VCaP (cell line): ENCODE measurements at regions not wholly inside any gene's neighbourhood (a gene's known extent, or its start where the extent isn't known, plus 50 kb on each side); places are given as distances from the start of the nearest gene placed in this dataset.

ENCODE experiments used
- H3K27ac ChIP-seq: fragments of 450-650 bp; 2 replicates; pipeline ENCODE4 v1.5.1; 2017
- TF ChIP-seq, protein P1 (sequence below): fragments of 450-650 bp; conservative IDR thresholded peaks from 2 replicates; pipeline ENCODE4 v1.5.1; 2017; ENCODE audit warnings: mild to moderate bottlenecking, moderate library complexity

- TF ChIP-seq, protein P1, sequence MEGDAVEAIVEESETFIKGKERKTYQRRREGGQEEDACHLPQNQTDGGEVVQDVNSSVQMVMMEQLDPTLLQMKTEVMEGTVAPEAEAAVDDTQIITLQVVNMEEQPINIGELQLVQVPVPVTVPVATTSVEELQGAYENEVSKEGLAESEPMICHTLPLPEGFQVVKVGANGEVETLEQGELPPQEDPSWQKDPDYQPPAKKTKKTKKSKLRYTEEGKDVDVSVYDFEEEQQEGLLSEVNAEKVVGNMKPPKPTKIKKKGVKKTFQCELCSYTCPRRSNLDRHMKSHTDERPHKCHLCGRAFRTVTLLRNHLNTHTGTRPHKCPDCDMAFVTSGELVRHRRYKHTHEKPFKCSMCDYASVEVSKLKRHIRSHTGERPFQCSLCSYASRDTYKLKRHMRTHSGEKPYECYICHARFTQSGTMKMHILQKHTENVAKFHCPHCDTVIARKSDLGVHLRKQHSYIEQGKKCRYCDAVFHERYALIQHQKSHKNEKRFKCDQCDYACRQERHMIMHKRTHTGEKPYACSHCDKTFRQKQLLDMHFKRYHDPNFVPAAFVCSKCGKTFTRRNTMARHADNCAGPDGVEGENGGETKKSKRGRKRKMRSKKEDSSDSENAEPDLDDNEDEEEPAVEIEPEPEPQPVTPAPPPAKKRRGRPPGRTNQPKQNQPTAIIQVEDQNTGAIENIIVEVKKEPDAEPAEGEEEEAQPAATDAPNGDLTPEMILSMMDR, result no peak
Measured at GRCh38 chr11:122204206-122204605, 88.2 kb upstream of the BLID start.

DNA sequence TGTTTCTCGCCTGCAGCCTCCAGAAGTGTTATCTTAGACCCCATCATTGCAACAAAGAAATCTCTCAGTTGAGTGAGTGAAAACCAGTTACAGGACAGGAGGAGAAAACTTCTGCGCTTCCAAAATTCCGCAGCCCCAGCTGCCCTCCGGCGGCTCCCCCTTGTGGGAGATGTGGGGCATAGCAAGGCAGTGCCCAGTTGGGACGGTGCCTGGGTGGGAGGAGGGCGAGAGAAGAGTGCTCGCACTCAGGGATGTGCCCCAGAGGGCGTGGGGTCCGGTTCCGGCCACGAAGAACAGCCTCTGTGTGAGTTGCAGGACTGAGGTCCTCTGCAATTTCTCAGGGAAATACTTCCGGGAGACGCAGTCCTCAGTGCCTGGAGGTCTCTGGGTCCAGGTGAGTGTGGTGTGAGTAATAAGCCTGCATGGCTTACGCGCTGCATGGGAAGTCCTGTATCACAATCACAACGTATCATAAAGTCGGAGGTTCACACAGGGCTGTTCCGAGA lies 87.0 kb upstream of the BLID start:
- TF ChIP-seq, protein P1, result peak; percentile 99
- no peak overlapping the region for H3K27ac ChIP-seq

More at GRCh38 chr11:122204206-122204605, 88.2 kb upstream of the BLID start:
- no peak overlapping the region for H3K27ac ChIP-seq

DNA sequence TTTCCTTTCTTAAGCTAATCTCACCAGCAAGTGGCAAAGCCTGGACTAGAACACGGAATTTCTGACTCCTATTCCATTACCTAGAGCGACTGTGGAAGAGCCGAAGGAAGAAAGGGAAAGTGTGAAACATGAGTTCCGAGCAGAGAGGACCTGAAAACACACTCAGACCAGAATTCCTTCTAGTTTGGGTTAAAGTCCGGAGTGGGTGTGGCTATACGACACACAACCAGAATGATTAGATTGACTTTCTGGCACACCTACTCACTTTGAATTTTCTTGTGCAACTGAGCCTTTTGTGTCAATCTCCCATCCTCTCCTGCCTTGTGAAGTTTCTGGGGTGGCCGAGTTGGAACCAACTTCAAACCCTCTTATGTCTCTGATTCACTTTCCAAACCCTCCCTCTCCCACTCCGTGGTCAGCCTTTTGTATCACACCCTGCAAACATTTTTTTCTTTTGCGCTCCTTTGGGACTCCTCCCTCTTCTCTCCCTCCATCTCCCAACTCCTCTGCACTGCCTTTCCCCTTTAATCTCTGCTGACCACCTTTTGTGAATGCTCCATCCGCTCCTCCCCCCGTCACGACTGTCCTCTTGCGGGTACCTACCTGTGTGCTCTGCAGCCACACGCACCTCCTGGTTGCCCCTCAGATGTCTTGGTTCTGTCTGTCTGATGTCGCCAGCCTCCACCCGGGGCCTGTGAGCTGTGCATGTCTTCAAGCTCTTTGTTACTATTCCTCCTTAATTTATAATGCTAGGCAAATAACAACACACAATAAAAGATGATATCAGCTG lies 86.3 kb upstream of the BLID start:
- H3K27ac ChIP-seq, result no peak overlapping the region
- TF ChIP-seq, protein P1, result 0 out of 2 replicates have a peak, but pooled peaks have one; percentile 8

GRCh38 chr11:122201106-122201505 lies 85.1 kb upstream of the BLID start:
- no peak overlapping the region for H3K27ac ChIP-seq
- TF ChIP-seq, protein P1, result no peak

GRCh38 chr11:122199661-122200060 lies 83.6 kb upstream of the BLID start:
- TF ChIP-seq, protein P1, result no peak

DNA sequence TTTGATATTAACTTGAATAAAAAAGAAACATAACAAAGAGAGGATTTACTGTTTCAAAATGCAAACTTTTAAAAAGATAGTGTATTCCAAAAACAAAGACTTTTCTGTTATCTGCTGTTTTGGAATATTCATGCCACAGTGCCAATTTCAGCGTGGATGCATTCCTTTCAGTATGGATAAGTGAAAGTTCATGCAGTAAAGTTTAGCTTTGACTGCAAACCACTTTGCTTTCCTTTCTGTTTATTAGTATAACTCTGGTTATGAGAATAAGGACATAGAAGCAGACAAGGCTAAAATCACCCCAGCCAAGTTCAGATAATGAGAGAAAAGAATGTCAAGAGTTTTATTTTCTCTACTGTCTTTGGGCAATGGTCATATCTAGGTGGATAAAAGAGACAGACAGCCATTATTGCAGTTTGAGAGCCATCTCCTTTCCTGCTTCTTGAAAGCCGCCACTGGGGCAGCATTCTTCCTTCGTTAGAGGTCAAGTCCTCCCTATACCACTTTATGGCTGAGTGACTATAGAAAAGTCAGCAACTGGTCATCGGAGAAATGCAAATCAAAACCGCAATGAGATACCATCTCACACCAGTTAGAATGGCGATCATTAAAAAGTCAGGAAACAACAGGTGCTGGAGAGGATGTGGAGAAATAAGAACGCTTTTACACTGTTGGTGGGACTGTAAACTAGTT lies 82.4 kb upstream of the BLID start:
- no peak overlapping the region for H3K27ac ChIP-seq
- TF ChIP-seq, protein P1, result no peak

More at GRCh38 chr11:122199661-122200060, 83.6 kb upstream of the BLID start:
- no peak overlapping the region for H3K27ac ChIP-seq
